Activated CD4-positive, alpha-beta T cell treated with anti-CD3 and anti-CD28 coated beads for 4 hours (primary cell): ENCODE measurements at regions not wholly inside any gene's neighbourhood (a gene's known extent, or its start where the extent isn't known, plus 50 kb on each side); places are given as distances from the start of the nearest gene placed in this dataset.

Experiments used
- DNase-seq, 2 donors: peaks; one replicate each; pipeline ENCODE4 v3.0.0-alpha.2; 2020

GRCh38 chr5:110034056-110034600, 344.4 kb downstream of the MAN2A1 start:
- no peak for DNase-seq

- DNase-seq = no peak
Observed at GRCh38 chr5:110038297-110038997, 348.7 kb downstream of the MAN2A1 start.

- DNase-seq = no peak
Observed at GRCh38 chr5:110040178-110040577, 350.5 kb downstream of the MAN2A1 start.

- no peak for DNase-seq
Observed at GRCh38 chr5:110043025-110043424, 353.3 kb downstream of the MAN2A1 start.

- no peak for DNase-seq
Observed at GRCh38 chr5:110045158-110045557, 355.4 kb downstream of the MAN2A1 start.

- no peak for DNase-seq
Observed at GRCh38 chr5:110048491-110048890, 358.8 kb downstream of the MAN2A1 start.

- no peak for DNase-seq
Observed at GRCh38 chr5:110049816-110050215, 360.1 kb downstream of the MAN2A1 start.

GRCh38 chr5:110050640-110051345, 361.1 kb downstream of the MAN2A1 start:
- DNase-seq = no peak

GRCh38 chr5:110053205-110053604, 363.5 kb downstream of the MAN2A1 start:
- DNase-seq = no peak

GRCh38 chr5:110053824-110054223, 364.1 kb downstream of the MAN2A1 start:
- DNase-seq = no peak

- peak; percentile 63 to 64 for DNase-seq
Observed at GRCh38 chr5:110054240-110054639, 364.5 kb downstream of the MAN2A1 start.

- DNase-seq = no peak
Observed at GRCh38 chr5:110055302-110055701, 365.6 kb downstream of the MAN2A1 start.

- no peak for DNase-seq
Observed at GRCh38 chr5:110056580-110057114, 366.9 kb downstream of the MAN2A1 start.

- no peak for DNase-seq
Observed at GRCh38 chr5:110058175-110058574, 368.4 kb downstream of the MAN2A1 start.

- no peak for DNase-seq
Observed at GRCh38 chr5:110062246-110062645, 372.5 kb downstream of the MAN2A1 start.

- DNase-seq = no peak
Observed at GRCh38 chr5:110063640-110064602, 374.2 kb downstream of the MAN2A1 start.

GRCh38 chr5:110064603-110065268, 375.0 kb downstream of the MAN2A1 start:
- no peak for DNase-seq

- no peak for DNase-seq
Observed at GRCh38 chr5:110070836-110071235, 381.1 kb downstream of the MAN2A1 start.

- no peak for DNase-seq
Observed at GRCh38 chr5:110072651-110073050, 382.9 kb downstream of the MAN2A1 start.

GRCh38 chr5:110073534-110073933, 383.8 kb downstream of the MAN2A1 start:
- no peak for DNase-seq

GRCh38 chr5:110075656-110076055, 385.9 kb downstream of the MAN2A1 start:
- DNase-seq = no peak

- DNase-seq = no peak
Observed at GRCh38 chr5:110077147-110077546, 387.4 kb downstream of the MAN2A1 start.
